HepG2 (cell line): ENCODE measurements at regions not wholly inside any gene's neighbourhood (a gene's known extent, or its start where the extent isn't known, plus 50 kb on each side); places are given as distances from the start of the nearest gene placed in this dataset.

ENCODE experiments used
- ATAC-seq: fragments of 200-7000 bp; cut with Tn5 transposase; 3 replicates; pipeline ENCODE4 v1.9.1; 2020; ENCODE audit warnings: mild to moderate bottlenecking, moderate library complexity
- BruUV-seq: library from RNA; stranded (reverse); fragments of 400-500 nt; replicated peaks from 2 replicates; lab custom pipeline; 2021; lab: Mats Ljungman, UMichigan
- CTCF ChIA-PET: fragments of 300-600 bp; formaldehyde crosslinking; extraction: SDS; loops from one replicate; lab custom pipeline; 2021; ENCODE audit warnings: low total read pairs, inconsistent platforms, low intra/inter-chr PET ratio; lab: Yijun Ruan, JAX
- POLR2A ChIA-PET: fragments of 350-600 bp; sonication (Branson Sonifier 250); formaldehyde crosslinking; loops from one replicate; lab custom pipeline; 2020; ENCODE audit warnings: antibody characterized with exemption, inconsistent platforms; lab: Yijun Ruan, JAX
- DNase-seq: peaks from one replicate; pipeline ENCODE4 v3.0.0-alpha.2; 2015; ENCODE audit warnings: low spot score
- FAIRE-seq: peaks from 3 replicates; lab custom pipeline; 2011; peaks lifted over from hg19 to GRCh38; lab: Jason Lieb, UNC
- H2AFZ ChIP-seq: one replicate; pipeline ENCODE4 v1.6.1; 2011; ENCODE audit warnings: low read length, inconsistent platforms
- H3K27ac ChIP-seq: fragments of 300-600 bp; 3 replicates; pipeline ENCODE4 v1.8.0; 2011; ENCODE audit warnings: mixed run types, mild to moderate bottlenecking, mixed read lengths, low read length, inconsistent platforms; ENCODE audit not compliant: insufficient read depth; ENCODE audit errors: extremely low read length
- H3K27me3 ChIP-seq, 2 experiments: fragments of 200-600 bp in 1 of 2; 2 replicates in 1 of 2; 3 replicates in 1 of 2; pipeline versions ENCODE4 v1.6.0 to v1.8.0; 2011; ENCODE audit warnings: low read length in 2 of 2, mild to moderate bottlenecking in 2 of 2, moderate library complexity in 2 of 2, inconsistent platforms in 1 of 2; ENCODE audit not compliant: insufficient read depth in 2 of 2, control insufficient read depth in 1 of 2
- H3K36me3 ChIP-seq, 2 experiments: fragments of 200-600 bp in 1 of 2; replicated peaks in 1 of 2; 2 replicates in 1 of 2; 3 replicates in 1 of 2; pipeline versions ENCODE4 v1.5.1 to v1.8.0; 2011; ENCODE audit warnings: low read length in 2 of 2, inconsistent platforms in 1 of 2; ENCODE audit not compliant: insufficient read depth in 2 of 2, control insufficient read depth in 1 of 2
- H3K4me1 ChIP-seq: 2 replicates; pipeline ENCODE4 v1.5.1; 2012; ENCODE audit warnings: low read length, inconsistent platforms; ENCODE audit not compliant: insufficient read depth
- H3K4me2 ChIP-seq: 2 replicates; pipeline ENCODE4 v1.6.0; 2011; ENCODE audit warnings: low read depth, low read length, inconsistent platforms
- H3K4me3 ChIP-seq, 3 experiments: fragments of 200-600 bp in 1 of 3; sonication (generic), shearing (Covaris generic) in 1 of 3; replicated peaks in 1 of 3; 2 replicates each; pipeline ENCODE4 v1.5.1; 2011 to 2016; ENCODE audit warnings: low read length in 3 of 3, inconsistent platforms in 2 of 3, low read depth in 2 of 3, mild to moderate bottlenecking in 2 of 3, control low read depth in 1 of 3, mixed read lengths in 1 of 3; ENCODE audit not compliant: insufficient read depth in 1 of 3
- H3K79me2 ChIP-seq: one replicate; pipeline ENCODE4 v1.6.1; 2011; ENCODE audit warnings: low read length, inconsistent platforms; ENCODE audit not compliant: insufficient read depth
- H3K9ac ChIP-seq: 2 replicates; pipeline ENCODE4 v1.6.0; 2011; ENCODE audit warnings: mild to moderate bottlenecking, low read depth, low read length, inconsistent platforms; ENCODE audit not compliant: insufficient read depth
- H3K9me3 ChIP-seq: 2 replicates; pipeline ENCODE4 v1.5.1; 2012; ENCODE audit warnings: mild to moderate bottlenecking, low read length
- H4K20me1 ChIP-seq: 2 replicates; pipeline ENCODE4 v1.6.0; 2011; ENCODE audit warnings: inconsistent platforms, mild to moderate bottlenecking, low read length, moderate library complexity; ENCODE audit not compliant: insufficient read depth
- ELF1 ChIP-seq: sonication (generic); formaldehyde crosslinking; IDR thresholded peaks from 2 replicates; pipeline ENCODE4 v1.4.0; 2020; ENCODE audit warnings: missing genetic modification reagents
- NFE2 ChIP-seq: sonication (generic); formaldehyde crosslinking; IDR thresholded peaks from 2 replicates; pipeline ENCODE4 v1.4.0; 2020; ENCODE audit warnings: missing genetic modification reagents
- SALL1 ChIP-seq: sonication (generic); formaldehyde crosslinking; IDR thresholded peaks from 2 replicates; pipeline ENCODE4 v1.8.0; 2022; ENCODE audit warnings: mild to moderate bottlenecking, missing genetic modification reagents
- ZNF343 ChIP-seq: sonication (generic); formaldehyde crosslinking; IDR thresholded peaks from 2 replicates; pipeline ENCODE4 v1.4.0; 2020; ENCODE audit warnings: mild to moderate bottlenecking, missing genetic modification reagents
- WGBS: methylation state at CpG from one replicate; pipeline ENCODE4 v1.1.6; 2017; ENCODE audit warnings: low lambda C conversion rate; 5-methylcytosine and 5-hydroxymethylcytosine counted together
- in situ Hi-C: cut with HindIII; loops from 2 replicates; pipeline ENCODE4 v1.10.0; 2017; ENCODE audit warnings: low pct_unique_long_range_greater_than_20kb; ENCODE audit not compliant: extremely low pct_ligation_motif_present
- intact Hi-C: fragments of 100-400 bp; cut with micrococcal nuclease; formaldehyde crosslinking; loops from one replicate; pipeline ENCODE4 v1.10.0; 2022; ENCODE audit not compliant: unreplicated experiment
- TF ChIP-seq, protein P1 (sequence below): sonication (generic); formaldehyde crosslinking; IDR thresholded peaks from 2 replicates; pipeline ENCODE4 v1.4.0; 2020; ENCODE audit warnings: missing genetic modification reagents, borderline replicate concordance

DNA sequence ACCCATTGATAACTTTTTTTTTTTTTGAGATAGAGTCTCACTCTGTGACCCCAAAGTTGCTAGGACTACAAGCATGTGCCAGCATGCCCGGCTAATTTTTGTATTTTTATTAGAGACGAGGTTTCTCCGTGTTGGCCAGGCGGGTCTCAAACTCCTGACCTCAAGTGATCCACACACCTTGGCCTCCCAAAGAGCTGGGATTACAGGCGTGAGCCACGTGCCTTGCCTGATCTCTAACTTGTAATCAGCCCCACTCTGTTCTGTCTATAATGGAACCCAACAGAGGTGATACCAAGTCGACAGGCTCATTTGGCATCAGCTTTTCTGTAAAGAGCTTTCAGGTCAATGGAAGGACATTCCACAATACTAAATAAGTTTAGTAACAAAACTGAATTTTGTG lies 99.4 kb downstream of the HFE start (continued):
- TF ChIP-seq, protein P1, sequence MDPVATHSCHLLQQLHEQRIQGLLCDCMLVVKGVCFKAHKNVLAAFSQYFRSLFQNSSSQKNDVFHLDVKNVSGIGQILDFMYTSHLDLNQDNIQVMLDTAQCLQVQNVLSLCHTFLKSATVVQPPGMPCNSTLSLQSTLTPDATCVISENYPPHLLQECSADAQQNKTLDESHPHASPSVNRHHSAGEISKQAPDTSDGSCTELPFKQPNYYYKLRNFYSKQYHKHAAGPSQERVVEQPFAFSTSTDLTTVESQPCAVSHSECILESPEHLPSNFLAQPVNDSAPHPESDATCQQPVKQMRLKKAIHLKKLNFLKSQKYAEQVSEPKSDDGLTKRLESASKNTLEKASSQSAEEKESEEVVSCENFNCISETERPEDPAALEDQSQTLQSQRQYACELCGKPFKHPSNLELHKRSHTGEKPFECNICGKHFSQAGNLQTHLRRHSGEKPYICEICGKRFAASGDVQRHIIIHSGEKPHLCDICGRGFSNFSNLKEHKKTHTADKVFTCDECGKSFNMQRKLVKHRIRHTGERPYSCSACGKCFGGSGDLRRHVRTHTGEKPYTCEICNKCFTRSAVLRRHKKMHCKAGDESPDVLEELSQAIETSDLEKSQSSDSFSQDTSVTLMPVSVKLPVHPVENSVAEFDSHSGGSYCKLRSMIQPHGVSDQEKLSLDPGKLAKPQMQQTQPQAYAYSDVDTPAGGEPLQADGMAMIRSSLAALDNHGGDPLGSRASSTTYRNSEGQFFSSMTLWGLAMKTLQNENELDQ (CRISPR knock-in tag): no peak
- TF ChIP-seq SALL1 (CRISPR knock-in tag): no peak
- TF ChIP-seq, all 625 proteins: peak for 0

- Histone ChIP-seq H3K4me3 (no peak overlapping the region), H3K27me3 (no peaks in the 10 kb centered on the region), H3K79me2 (no peaks in the 10 kb centered on the region), H3K27ac (no peak overlapping the region), H3K9ac (no peak overlapping the region), H2AFZ (no peak overlapping the region), H4K20me1 (no peaks in the 10 kb centered on the region), H3K4me1 (peaks cover 18% of the 10 kb centered on the region), H3K36me3 (no peaks in the 10 kb centered on the region), H3K4me2 (no peak overlapping the region), H3K9me3 (no peaks in the 10 kb centered on the region)
- intact Hi-C loops: no loop called here
- TF ChIP-seq NFE2 (CRISPR knock-in tag) (no peak), ZNF343 (CRISPR knock-in tag) (no peak), ELF1 (CRISPR knock-in tag) (no peak)
- in situ Hi-C loops: no loop called here
- BruUV-seq: no TSS peak
- POLR2A ChIA-PET: interaction anchor here (1.3 to 3.9 kb wide), 6 partner anchors 8 to 144 kb away, joined by 3 to 121 read pairs (median 10); a partner anchor contains a TSS
- FAIRE-seq (no peak), ATAC-seq (no peak), DNase-seq (no peak)
- CTCF ChIA-PET: no interaction called here
- WGBS: 62% methylated on average over 3 of the region's 3 CpGs
Measured at GRCh38 chr6:26187292-26187691, 100.1 kb downstream of the HFE start.
